GM12873 (cell line): ENCODE measurements at regions not wholly inside any gene's neighbourhood (a gene's known extent, or its start where the extent isn't known, plus 50 kb on each side); places are given as distances from the start of the nearest gene placed in this dataset.

ENCODE experiments used
- CTCF ChIP-seq: IDR thresholded peaks from 2 replicates; pipeline ENCODE4 v1.5.1; 2012; ENCODE audit warnings: low read depth, mild to moderate bottlenecking, moderate library complexity, low read length, control low read depth; ENCODE audit not compliant: insufficient read depth; ENCODE audit errors: missing control alignments

- no peak for TF ChIP-seq CTCF
Measured at GRCh38 chr11:87374038-87374807, 336.5 kb downstream of the TMEM135 start.
